Panc1 (cell line): ENCODE measurements at regions not wholly inside any gene's neighbourhood (a gene's known extent, or its start where the extent isn't known, plus 50 kb on each side); places are given as distances from the start of the nearest gene placed in this dataset.

Source experiments
- TF ChIP-seq, protein P1 (sequence below): fragments of 450-650 bp; IDR thresholded peaks from 2 replicates; pipeline ENCODE4 v1.5.1; 2017; ENCODE audit warnings: mild to moderate bottlenecking
- TF ChIP-seq, protein P2 (sequence below), 2 experiments: IDR thresholded peaks; 2 replicates each; pipeline ENCODE4 v1.6.1; 2011 to 2012; ENCODE audit warnings: low read depth in 2 of 2, control low read depth in 1 of 2, low read length in 1 of 2, mild to moderate bottlenecking in 1 of 2, moderate library complexity in 1 of 2; ENCODE audit not compliant: insufficient read depth in 1 of 2

DNA sequence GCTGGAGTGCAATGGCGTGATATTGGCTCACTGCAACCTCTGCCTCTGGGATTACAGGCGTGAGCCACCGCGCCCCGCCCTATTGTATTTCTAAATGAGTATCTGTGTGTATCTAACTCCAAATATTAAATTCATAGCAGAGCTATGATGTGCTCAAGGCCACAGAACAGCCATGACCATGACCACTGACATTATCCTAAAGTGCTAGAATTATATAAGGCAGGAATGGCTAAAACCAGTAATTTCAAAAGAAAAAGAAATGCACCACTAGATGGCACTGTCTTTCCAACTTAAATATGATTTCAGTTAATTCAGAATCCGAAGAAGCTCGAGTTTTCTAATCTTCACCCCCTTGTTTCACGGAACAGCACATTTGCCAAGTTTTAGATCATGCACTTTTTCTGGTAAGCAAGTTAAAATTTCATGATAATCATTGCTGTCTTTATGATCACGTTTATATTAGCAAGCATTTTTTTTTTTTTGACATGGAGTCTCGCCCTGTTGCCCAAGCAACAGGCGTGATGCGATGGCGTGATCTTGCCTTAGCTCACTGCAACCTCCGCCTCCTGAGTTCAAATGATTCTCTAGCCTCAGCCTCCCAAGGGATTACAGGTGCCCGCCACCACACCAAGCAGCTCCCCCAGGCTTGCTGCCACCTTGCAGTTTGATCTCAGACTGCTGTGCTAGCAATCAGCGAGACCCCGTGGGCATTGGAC is 65.3 kb downstream of the OR13A1 start:
- TF ChIP-seq, protein P1, sequence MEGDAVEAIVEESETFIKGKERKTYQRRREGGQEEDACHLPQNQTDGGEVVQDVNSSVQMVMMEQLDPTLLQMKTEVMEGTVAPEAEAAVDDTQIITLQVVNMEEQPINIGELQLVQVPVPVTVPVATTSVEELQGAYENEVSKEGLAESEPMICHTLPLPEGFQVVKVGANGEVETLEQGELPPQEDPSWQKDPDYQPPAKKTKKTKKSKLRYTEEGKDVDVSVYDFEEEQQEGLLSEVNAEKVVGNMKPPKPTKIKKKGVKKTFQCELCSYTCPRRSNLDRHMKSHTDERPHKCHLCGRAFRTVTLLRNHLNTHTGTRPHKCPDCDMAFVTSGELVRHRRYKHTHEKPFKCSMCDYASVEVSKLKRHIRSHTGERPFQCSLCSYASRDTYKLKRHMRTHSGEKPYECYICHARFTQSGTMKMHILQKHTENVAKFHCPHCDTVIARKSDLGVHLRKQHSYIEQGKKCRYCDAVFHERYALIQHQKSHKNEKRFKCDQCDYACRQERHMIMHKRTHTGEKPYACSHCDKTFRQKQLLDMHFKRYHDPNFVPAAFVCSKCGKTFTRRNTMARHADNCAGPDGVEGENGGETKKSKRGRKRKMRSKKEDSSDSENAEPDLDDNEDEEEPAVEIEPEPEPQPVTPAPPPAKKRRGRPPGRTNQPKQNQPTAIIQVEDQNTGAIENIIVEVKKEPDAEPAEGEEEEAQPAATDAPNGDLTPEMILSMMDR = peak; percentile 70
- TF ChIP-seq, protein P2, sequence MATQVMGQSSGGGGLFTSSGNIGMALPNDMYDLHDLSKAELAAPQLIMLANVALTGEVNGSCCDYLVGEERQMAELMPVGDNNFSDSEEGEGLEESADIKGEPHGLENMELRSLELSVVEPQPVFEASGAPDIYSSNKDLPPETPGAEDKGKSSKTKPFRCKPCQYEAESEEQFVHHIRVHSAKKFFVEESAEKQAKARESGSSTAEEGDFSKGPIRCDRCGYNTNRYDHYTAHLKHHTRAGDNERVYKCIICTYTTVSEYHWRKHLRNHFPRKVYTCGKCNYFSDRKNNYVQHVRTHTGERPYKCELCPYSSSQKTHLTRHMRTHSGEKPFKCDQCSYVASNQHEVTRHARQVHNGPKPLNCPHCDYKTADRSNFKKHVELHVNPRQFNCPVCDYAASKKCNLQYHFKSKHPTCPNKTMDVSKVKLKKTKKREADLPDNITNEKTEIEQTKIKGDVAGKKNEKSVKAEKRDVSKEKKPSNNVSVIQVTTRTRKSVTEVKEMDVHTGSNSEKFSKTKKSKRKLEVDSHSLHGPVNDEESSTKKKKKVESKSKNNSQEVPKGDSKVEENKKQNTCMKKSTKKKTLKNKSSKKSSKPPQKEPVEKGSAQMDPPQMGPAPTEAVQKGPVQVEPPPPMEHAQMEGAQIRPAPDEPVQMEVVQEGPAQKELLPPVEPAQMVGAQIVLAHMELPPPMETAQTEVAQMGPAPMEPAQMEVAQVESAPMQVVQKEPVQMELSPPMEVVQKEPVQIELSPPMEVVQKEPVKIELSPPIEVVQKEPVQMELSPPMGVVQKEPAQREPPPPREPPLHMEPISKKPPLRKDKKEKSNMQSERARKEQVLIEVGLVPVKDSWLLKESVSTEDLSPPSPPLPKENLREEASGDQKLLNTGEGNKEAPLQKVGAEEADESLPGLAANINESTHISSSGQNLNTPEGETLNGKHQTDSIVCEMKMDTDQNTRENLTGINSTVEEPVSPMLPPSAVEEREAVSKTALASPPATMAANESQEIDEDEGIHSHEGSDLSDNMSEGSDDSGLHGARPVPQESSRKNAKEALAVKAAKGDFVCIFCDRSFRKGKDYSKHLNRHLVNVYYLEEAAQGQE (IDR thresholded peaks at IDR 0.05; ENCODE audit: insufficient read depth in 1 of 2, low read depth in 2 of 2, low read length in 1 of 2) = no peak
